Natural killer cell (primary cell): ENCODE measurements at regions not wholly inside any gene's neighbourhood (a gene's known extent, or its start where the extent isn't known, plus 50 kb on each side); places are given as distances from the start of the nearest gene placed in this dataset.

ENCODE experiments used
- ATAC-seq, 3 donors: fragments of 150-1000 bp in 2 of 3; fragments of 200-7000 bp in 1 of 3; cut with Tn5 transposase; 1 replicate in 1 of 3; 2 replicates in 2 of 3; pipeline ENCODE4 v1.10.0; 2021; ENCODE audit warnings: mild to moderate bottlenecking in 2 of 3, moderate library complexity in 2 of 3
- DNase-seq, 2 donors: peaks; one replicate each; pipeline versions ENCODE4 v3.0.0 to v3.0.0-alpha.2; 2013 to 2021; ENCODE audit warnings: mixed read lengths in 1 of 2
- H3K27ac ChIP-seq: one replicate; pipeline ENCODE4 v1.5.1; 2013; ENCODE audit warnings: mild to moderate bottlenecking, low read length
- H3K27me3 ChIP-seq: one replicate; pipeline ENCODE4 v1.6.1; 2013; ENCODE audit warnings: low read length; ENCODE audit not compliant: control insufficient read depth, insufficient read depth
- H3K36me3 ChIP-seq: one replicate; pipeline ENCODE4 v1.6.1; 2013; ENCODE audit warnings: low read length; ENCODE audit not compliant: control insufficient read depth, insufficient read depth
- H3K4me1 ChIP-seq: one replicate; pipeline ENCODE4 v1.6.1; 2013; ENCODE audit warnings: low read length; ENCODE audit not compliant: control insufficient read depth, insufficient read depth
- H3K4me3 ChIP-seq: one replicate; pipeline ENCODE4 v1.5.1; 2013; ENCODE audit warnings: low read length
- H3K9me3 ChIP-seq: one replicate; pipeline ENCODE4 v1.6.1; 2013; ENCODE audit warnings: low read length; ENCODE audit not compliant: control insufficient read depth, insufficient read depth
- H3K27ac Mint-ChIP-seq, 2 donors: one replicate each; pipeline ENCODE4 v1.8.0; 2022; ENCODE audit warnings: mild to moderate bottlenecking in 2 of 2, mixed read lengths in 2 of 2, moderate library complexity in 1 of 2
- H3K27me3 Mint-ChIP-seq, 2 donors: one replicate each; pipeline ENCODE4 v1.8.0; 2022; ENCODE audit warnings: low read depth in 2 of 2, mixed read lengths in 2 of 2
- H3K36me3 Mint-ChIP-seq: one replicate; pipeline ENCODE4 v1.8.0; 2022; ENCODE audit warnings: mixed read lengths
- H3K4me1 Mint-ChIP-seq, 2 donors: one replicate each; pipeline ENCODE4 v1.8.0; 2022; ENCODE audit warnings: mixed read lengths in 2 of 2
- H3K4me3 Mint-ChIP-seq: one replicate; pipeline ENCODE4 v1.8.0; 2022; ENCODE audit warnings: mild to moderate bottlenecking, moderate library complexity, mixed read lengths
- H3K9me3 Mint-ChIP-seq, 2 donors: one replicate each; pipeline ENCODE4 v1.8.0; 2022; ENCODE audit warnings: mixed read lengths in 2 of 2
- WGBS: methylation state at CpG from one replicate; pipeline ENCODE4 v1.1.7; 2013; ENCODE audit warnings: missing lambda C conversion rate; ENCODE audit not compliant: insufficient coverage; 5-methylcytosine and 5-hydroxymethylcytosine counted together
- intact Hi-C: fragments of 100-400 bp; cut with micrococcal nuclease; formaldehyde crosslinking; loops from one replicate; pipeline ENCODE4 v1.14.2; 2022
- TF ChIP-seq, protein P1 (sequence below): fragments of 200-600 bp; IDR thresholded peaks from one replicate; pipeline ENCODE4 v1.8.0; 2022; ENCODE audit warnings: antibody characterized with exemption

DNA sequence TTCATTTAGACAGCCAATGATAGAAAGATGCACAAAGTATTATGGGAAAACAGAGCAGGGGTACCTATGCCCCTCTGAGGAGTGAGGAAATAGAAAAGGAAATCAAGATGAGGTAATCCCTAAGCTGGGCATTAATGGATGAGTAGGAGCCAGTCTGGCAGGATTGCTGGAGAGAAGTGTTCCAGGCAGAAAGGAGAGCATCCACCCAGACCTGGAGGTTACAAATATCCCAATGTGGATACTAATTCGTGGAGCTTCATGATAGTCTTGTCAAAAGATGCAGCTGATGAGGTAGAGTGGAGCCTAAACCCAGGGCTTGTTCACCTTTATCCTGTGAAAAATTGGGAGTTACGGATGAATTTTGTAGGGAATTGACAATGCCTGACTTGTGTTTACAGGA, 328.0 kb downstream of the ZNF608 start:
- WGBS: 83% methylated on average over 2 of the region's 2 CpGs
- no peaks in the 10 kb centered on the region for H3K4me1 Mint-ChIP-seq
- intact Hi-C loops: no loop called here
- H3K27me3 ChIP-seq: no peaks in the 10 kb centered on the region
- H3K27me3 Mint-ChIP-seq: peaks cover 0 to 6% of the 10 kb centered on the region in 2 donors
- H3K9me3 ChIP-seq: peaks cover 5% of the 10 kb centered on the region
- TF ChIP-seq, protein P1, sequence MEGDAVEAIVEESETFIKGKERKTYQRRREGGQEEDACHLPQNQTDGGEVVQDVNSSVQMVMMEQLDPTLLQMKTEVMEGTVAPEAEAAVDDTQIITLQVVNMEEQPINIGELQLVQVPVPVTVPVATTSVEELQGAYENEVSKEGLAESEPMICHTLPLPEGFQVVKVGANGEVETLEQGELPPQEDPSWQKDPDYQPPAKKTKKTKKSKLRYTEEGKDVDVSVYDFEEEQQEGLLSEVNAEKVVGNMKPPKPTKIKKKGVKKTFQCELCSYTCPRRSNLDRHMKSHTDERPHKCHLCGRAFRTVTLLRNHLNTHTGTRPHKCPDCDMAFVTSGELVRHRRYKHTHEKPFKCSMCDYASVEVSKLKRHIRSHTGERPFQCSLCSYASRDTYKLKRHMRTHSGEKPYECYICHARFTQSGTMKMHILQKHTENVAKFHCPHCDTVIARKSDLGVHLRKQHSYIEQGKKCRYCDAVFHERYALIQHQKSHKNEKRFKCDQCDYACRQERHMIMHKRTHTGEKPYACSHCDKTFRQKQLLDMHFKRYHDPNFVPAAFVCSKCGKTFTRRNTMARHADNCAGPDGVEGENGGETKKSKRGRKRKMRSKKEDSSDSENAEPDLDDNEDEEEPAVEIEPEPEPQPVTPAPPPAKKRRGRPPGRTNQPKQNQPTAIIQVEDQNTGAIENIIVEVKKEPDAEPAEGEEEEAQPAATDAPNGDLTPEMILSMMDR: no peak
- H3K4me3 Mint-ChIP-seq: no peak overlapping the region
- no peak overlapping the region for H3K27ac ChIP-seq
- peaks cover 5 to 10% of the 10 kb centered on the region in 2 donors for H3K9me3 Mint-ChIP-seq
- H3K27ac Mint-ChIP-seq: no peak overlapping the region
- H3K4me3 ChIP-seq: no peak overlapping the region
- no peaks in the 10 kb centered on the region for H3K36me3 ChIP-seq
- no peaks in the 10 kb centered on the region for H3K36me3 Mint-ChIP-seq
- DNase-seq: no peak
- no peaks in the 10 kb centered on the region for H3K4me1 ChIP-seq
- ATAC-seq: no peak

DNA sequence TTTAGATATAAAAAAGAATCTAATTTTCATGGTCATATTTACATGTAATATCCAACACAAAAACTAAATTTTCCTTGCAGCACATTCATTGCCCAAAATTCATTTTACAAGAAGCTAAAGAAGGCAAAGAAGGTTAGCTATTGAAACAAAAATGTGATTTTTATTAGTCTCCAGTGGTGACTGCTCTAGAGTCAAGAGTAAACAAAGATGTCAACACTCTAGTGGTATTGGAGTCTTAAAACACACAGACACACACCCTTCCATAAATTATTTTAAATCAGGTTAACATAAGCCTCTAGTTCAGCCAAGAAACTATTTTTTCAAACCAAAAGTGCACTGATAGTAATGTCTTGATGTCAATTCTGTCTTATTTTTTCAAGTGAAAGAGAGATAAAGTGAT, 329.2 kb downstream of the ZNF608 start:
- Mint-ChIP-seq H3K4me3 (no peak overlapping the region), H3K4me1 (no peaks in the 10 kb centered on the region), H3K36me3 (no peaks in the 10 kb centered on the region), H3K9me3 (peaks cover 4 to 11% of the 10 kb centered on the region in 2 donors), H3K27me3 (peaks cover 0 to 6% of the 10 kb centered on the region in 2 donors), H3K27ac (no peak overlapping the region)
- Histone ChIP-seq H3K4me3 (no peak overlapping the region), H3K27me3 (no peaks in the 10 kb centered on the region), H3K4me1 (no peaks in the 10 kb centered on the region), H3K27ac (no peak overlapping the region), H3K36me3 (no peaks in the 10 kb centered on the region), H3K9me3 (no peaks in the 10 kb centered on the region)
- DNase-seq (no peak), ATAC-seq (no peak)
- intact Hi-C loops: no loop called here
- TF ChIP-seq, protein P1: no peak

DNA sequence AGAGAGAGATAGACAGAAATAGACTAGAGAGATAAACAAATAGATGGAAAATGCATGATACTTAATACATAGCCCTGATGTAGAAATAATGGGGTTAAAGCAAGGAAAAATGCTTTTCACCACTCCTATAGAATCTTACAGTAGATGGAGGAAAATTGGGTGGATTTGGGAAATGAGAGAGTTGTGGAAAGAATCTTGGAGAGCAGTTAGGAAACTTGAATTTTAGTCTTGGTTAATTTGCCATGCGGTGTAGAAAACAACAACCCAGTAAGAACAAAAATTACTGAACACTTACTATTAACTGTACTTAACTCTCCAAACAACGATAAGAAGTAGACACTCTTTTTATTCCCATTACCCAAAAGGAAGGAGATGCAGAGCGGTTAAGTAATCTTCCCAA, 329.8 kb downstream of the ZNF608 start:
- Mint-ChIP-seq H3K27ac (no peak overlapping the region), H3K9me3 (peaks cover 0 to 7% of the 10 kb centered on the region in 2 donors), H3K27me3 (peaks cover 0 to 6% of the 10 kb centered on the region in 2 donors), H3K4me1 (no peaks in the 10 kb centered on the region), H3K36me3 (no peaks in the 10 kb centered on the region), H3K4me3 (no peak overlapping the region)
- Histone ChIP-seq H3K27me3 (no peaks in the 10 kb centered on the region), H3K9me3 (no peaks in the 10 kb centered on the region), H3K27ac (no peak overlapping the region), H3K4me1 (no peaks in the 10 kb centered on the region), H3K36me3 (no peaks in the 10 kb centered on the region), H3K4me3 (no peak overlapping the region)
- TF ChIP-seq, protein P1: no peak
- ATAC-seq (no peak), DNase-seq (no peak)
- intact Hi-C loops: no loop called here
- 94% methylated on average over 1 of the region's 3 CpGs for WGBS

DNA sequence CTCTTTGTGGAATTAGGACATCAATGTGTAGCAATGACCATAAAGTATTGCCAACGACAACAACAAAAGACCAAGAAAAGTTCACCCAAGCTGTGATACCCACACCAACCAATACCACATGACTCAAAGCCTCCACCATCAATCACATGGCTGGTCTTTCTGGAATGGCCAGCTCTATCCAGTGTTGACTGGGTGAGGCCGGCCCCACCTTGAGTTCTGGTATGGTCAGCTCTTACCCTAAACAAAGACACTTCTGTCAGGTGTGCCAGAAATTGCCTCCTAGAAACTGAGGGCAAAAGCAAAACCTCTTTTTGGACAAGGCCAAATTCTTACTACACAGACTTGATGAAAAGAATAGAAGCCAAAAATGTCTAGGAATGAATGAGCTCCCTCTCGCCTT, 331.5 kb downstream of the ZNF608 start:
- TF ChIP-seq, protein P1: no peak
- Histone ChIP-seq H3K4me1 (no peaks in the 10 kb centered on the region), H3K4me3 (no peak overlapping the region), H3K9me3 (no peaks in the 10 kb centered on the region), H3K27ac (no peak overlapping the region), H3K36me3 (no peaks in the 10 kb centered on the region), H3K27me3 (no peaks in the 10 kb centered on the region)
- Mint-ChIP-seq H3K9me3 (peaks cover 0 to 5% of the 10 kb centered on the region in 2 donors), H3K36me3 (no peaks in the 10 kb centered on the region), H3K27me3 (peaks cover 0 to 9% of the 10 kb centered on the region in 2 donors), H3K4me1 (no peaks in the 10 kb centered on the region), H3K4me3 (no peak overlapping the region), H3K27ac (no peak overlapping the region)
- no peak for ATAC-seq
- intact Hi-C loops: no loop called here
- DNase-seq: no peak
- 93% methylated on average over 3 of the region's 3 CpGs for WGBS
